T-cell (primary cell): ENCODE measurements at regions not wholly inside any gene's neighbourhood (a gene's known extent, or its start where the extent isn't known, plus 50 kb on each side); places are given as distances from the start of the nearest gene placed in this dataset.

Source experiments
- ATAC-seq, 4 experiments: fragments of 200-7000 bp in 3 of 4; fragments of 150-1000 bp in 1 of 4; cut with Tn5 transposase; replicated peaks in 1 of 4; 1 replicate in 3 of 4; 2 replicates in 1 of 4; pipeline ENCODE4 v1.10.0; 2021; ENCODE audit warnings: moderate library complexity in 3 of 4, mild to moderate bottlenecking in 2 of 4, moderate number of reproducible peaks in 1 of 4
- CTCF ChIA-PET, 2 donors: fragments of 300-600 bp; sonication (Branson Sonifier 250); formaldehyde crosslinking; loops; one replicate each; lab custom pipeline; 2022; ENCODE audit warnings: antibody characterized with exemption in 2 of 2; lab: Charles Lee
- POLR2A ChIA-PET, 2 donors: fragments of 300-600 bp; sonication (Branson Sonifier 250); formaldehyde crosslinking; loops; one replicate each; lab custom pipeline; 2022; ENCODE audit warnings: antibody characterized with exemption in 2 of 2; lab: Charles Lee
- DNase-seq, 35 experiments: peaks; one replicate each; pipeline versions ENCODE4 v3.0.0 to v3.0.0-alpha.2; 2013 to 2023
- H3K27ac ChIP-seq: one replicate; pipeline ENCODE4 v1.5.1; 2013; ENCODE audit warnings: low read length
- H3K27me3 ChIP-seq, 2 experiments: replicated peaks in 1 of 2; 1 replicate in 1 of 2; 2 replicates in 1 of 2; pipeline versions ENCODE4 v1.6.1 to v1.7.0; 2013; ENCODE audit warnings: low read length in 1 of 2, mixed read lengths in 1 of 2; ENCODE audit not compliant: control insufficient read depth in 2 of 2, insufficient read depth in 2 of 2; ENCODE audit errors: extremely low read depth in 1 of 2
- H3K36me3 ChIP-seq, 2 donors: 1 replicate in 1 of 2; 2 replicates in 1 of 2; pipeline versions ENCODE4 v1.6.1 to v1.7.0; 2013; ENCODE audit warnings: low read length in 1 of 2; ENCODE audit not compliant: control insufficient read depth in 2 of 2, insufficient read depth in 1 of 2; ENCODE audit errors: extremely low read depth in 1 of 2
- H3K4me1 ChIP-seq, 2 experiments: 1 replicate in 1 of 2; 2 replicates in 1 of 2; pipeline versions ENCODE4 v1.6.1 to v1.7.0; 2013; ENCODE audit warnings: low read length in 2 of 2, mixed read lengths in 1 of 2; ENCODE audit not compliant: insufficient read depth in 2 of 2, control insufficient read depth in 1 of 2; ENCODE audit errors: extremely low read depth in 1 of 2
- H3K4me3 ChIP-seq, 2 donors: 1 replicate in 1 of 2; 2 replicates in 1 of 2; pipeline versions ENCODE4 v1.5.1 to v1.7.0; 2013; ENCODE audit warnings: mild to moderate bottlenecking in 2 of 2, low read length in 1 of 2, moderate library complexity in 1 of 2; ENCODE audit not compliant: control insufficient read depth in 1 of 2; ENCODE audit errors: extremely low read depth in 1 of 2
- H3K9me3 ChIP-seq: 2 replicates; pipeline ENCODE4 v1.7.0; 2013
- H3K27ac Mint-ChIP-seq, 2 donors: one replicate each; pipeline ENCODE4 v1.8.0; 2020 to 2021; ENCODE audit warnings: mild to moderate bottlenecking in 2 of 2, mixed read lengths in 2 of 2
- H3K27me3 Mint-ChIP-seq, 2 donors: one replicate each; pipeline ENCODE4 v1.8.0; 2021 to 2022; ENCODE audit warnings: mixed read lengths in 2 of 2
- H3K36me3 Mint-ChIP-seq: one replicate; pipeline ENCODE4 v1.8.0; 2021; ENCODE audit warnings: mixed read lengths
- H3K4me1 Mint-ChIP-seq, 3 donors: one replicate each; pipeline ENCODE4 v1.8.0; 2020 to 2022; ENCODE audit warnings: mixed read lengths in 3 of 3, mild to moderate bottlenecking in 1 of 3
- H3K4me3 Mint-ChIP-seq, 3 donors: one replicate each; pipeline ENCODE4 v1.8.0; 2020 to 2022; ENCODE audit warnings: mild to moderate bottlenecking in 3 of 3, mixed read lengths in 3 of 3, moderate library complexity in 3 of 3
- H3K9me3 Mint-ChIP-seq, 3 donors: one replicate each; pipeline ENCODE4 v1.8.0; 2020 to 2022; ENCODE audit warnings: mixed read lengths in 3 of 3
- WGBS: methylation state at CpG from one replicate; pipeline ENCODE4 v1.1.5; 2013; ENCODE audit warnings: missing lambda C conversion rate; ENCODE audit not compliant: insufficient coverage; 5-methylcytosine and 5-hydroxymethylcytosine counted together

- H3K27me3 Mint-ChIP-seq: peaks cover 17 to 18% of the 10 kb centered on the region in 2 donors
- no peak overlapping the region for H3K27ac Mint-ChIP-seq
- WGBS: 86% methylated on average over 2 of the region's 2 CpGs
- ChIA-PET POLR2A (no interaction called here), CTCF (no interaction called here)
- Histone ChIP-seq H3K9me3 (no peaks in the 10 kb centered on the region), H3K4me3 (no peak overlapping the region), H3K27ac (no peak overlapping the region), H3K27me3 (peaks cover 0 to 3% of the 10 kb centered on the region in 2 experiments), H3K4me1 (no peaks in the 10 kb centered on the region), H3K36me3 (no peaks in the 10 kb centered on the region)
- no peaks in the 10 kb centered on the region for H3K4me1 Mint-ChIP-seq
- DNase-seq (no peak), ATAC-seq (no peak)
- H3K36me3 Mint-ChIP-seq: no peaks in the 10 kb centered on the region
- H3K4me3 Mint-ChIP-seq: no peak overlapping the region
- no peaks in the 10 kb centered on the region for H3K9me3 Mint-ChIP-seq
These were observed 209.4 kb downstream of the SP3 start for GRCh38 chr2:173755798-173756197.

GRCh38 chr2:173759959-173760358 lies 205.2 kb downstream of the SP3 start:
- POLR2A ChIA-PET: no interaction called here
- no peaks in the 10 kb centered on the region for H3K36me3 Mint-ChIP-seq
- H3K9me3 ChIP-seq: no peaks in the 10 kb centered on the region
- H3K4me3 ChIP-seq: no peak overlapping the region
- no peaks in the 10 kb centered on the region for H3K4me1 Mint-ChIP-seq
- peaks cover 0 to 9% of the 10 kb centered on the region in 2 experiments for H3K27me3 ChIP-seq
- no peaks in the 10 kb centered on the region for H3K4me1 ChIP-seq
- CTCF ChIA-PET: no interaction called here
- H3K27me3 Mint-ChIP-seq: peaks cover 10 to 20% of the 10 kb centered on the region in 2 donors
- ATAC-seq (no peak), DNase-seq (no peak)
- no peaks in the 10 kb centered on the region for H3K36me3 ChIP-seq
- H3K27ac Mint-ChIP-seq: no peak overlapping the region
- 87% methylated on average over 5 of the region's 6 CpGs for WGBS
- H3K9me3 Mint-ChIP-seq: no peaks in the 10 kb centered on the region
- no peak overlapping the region for H3K27ac ChIP-seq
- no peak overlapping the region for H3K4me3 Mint-ChIP-seq

GRCh38 chr2:173760553-173760952 lies 204.6 kb downstream of the SP3 start:
- WGBS: no CpG with 5 or more reads among the region's 3 CpGs
- Histone ChIP-seq H3K36me3 (no peaks in the 10 kb centered on the region), H3K4me1 (no peaks in the 10 kb centered on the region), H3K4me3 (no peak overlapping the region), H3K27me3 (peaks cover 0 to 10% of the 10 kb centered on the region in 2 experiments), H3K27ac (no peak overlapping the region), H3K9me3 (no peaks in the 10 kb centered on the region)
- no peak overlapping the region for H3K4me3 Mint-ChIP-seq
- DNase-seq (no peak), ATAC-seq (no peak)
- no peaks in the 10 kb centered on the region for H3K9me3 Mint-ChIP-seq
- no peak overlapping the region for H3K27ac Mint-ChIP-seq
- no peaks in the 10 kb centered on the region for H3K4me1 Mint-ChIP-seq
- no peaks in the 10 kb centered on the region for H3K36me3 Mint-ChIP-seq
- peaks cover 8 to 19% of the 10 kb centered on the region in 2 donors for H3K27me3 Mint-ChIP-seq
- CTCF ChIA-PET: no interaction called here
- POLR2A ChIA-PET: no interaction called here

GRCh38 chr2:173761603-173762119 lies 203.5 kb downstream of the SP3 start:
- H3K36me3 ChIP-seq: no peaks in the 10 kb centered on the region
- H3K4me1 ChIP-seq: no peaks in the 10 kb centered on the region
- H3K9me3 Mint-ChIP-seq: no peaks in the 10 kb centered on the region
- H3K27me3 Mint-ChIP-seq: peaks cover 10 to 17% of the 10 kb centered on the region in 2 donors
- WGBS: no CpG with 5 or more reads among the region's 8 CpGs
- H3K4me3 ChIP-seq: no peak overlapping the region
- no peaks in the 10 kb centered on the region for H3K36me3 Mint-ChIP-seq
- no peaks in the 10 kb centered on the region for H3K9me3 ChIP-seq
- no peak overlapping the region for H3K27ac Mint-ChIP-seq
- DNase-seq (no peak), ATAC-seq (no peak)
- ChIA-PET CTCF (no interaction called here), POLR2A (no interaction called here)
- peaks cover 0 to 13% of the 10 kb centered on the region in 2 experiments for H3K27me3 ChIP-seq
- no peak overlapping the region for H3K4me3 Mint-ChIP-seq
- H3K4me1 Mint-ChIP-seq: no peaks in the 10 kb centered on the region
- H3K27ac ChIP-seq: no peak overlapping the region

- ChIA-PET CTCF (interaction anchor here in 1 of 2 donors (0.7 kb wide), 1 partner anchor 215 kb away, joined by 7 read pairs; no protein-coding TSS in a partner anchor), POLR2A (no interaction called here)
- H3K9me3 ChIP-seq: no peaks in the 10 kb centered on the region
- no peak for DNase-seq
- no peak for ATAC-seq
- no peaks in the 10 kb centered on the region for H3K36me3 ChIP-seq
- peaks cover 0 to 13% of the 10 kb centered on the region in 2 experiments for H3K27me3 ChIP-seq
- no peak overlapping the region for H3K27ac ChIP-seq
- Mint-ChIP-seq H3K9me3 (no peaks in the 10 kb centered on the region), H3K27me3 (peaks cover 12 to 21% of the 10 kb centered on the region in 2 donors), H3K36me3 (no peaks in the 10 kb centered on the region), H3K27ac (no peak overlapping the region), H3K4me3 (no peak overlapping the region), H3K4me1 (no peaks in the 10 kb centered on the region)
- H3K4me1 ChIP-seq: no peaks in the 10 kb centered on the region
- no peak overlapping the region for H3K4me3 ChIP-seq
- no CpG with 5 or more reads among the region's 2 CpGs for WGBS
These were observed 203.0 kb downstream of the SP3 start for GRCh38 chr2:173762221-173762620.

GRCh38 chr2:173762864-173763263 lies 202.3 kb downstream of the SP3 start:
- CTCF ChIA-PET: no interaction called here
- H3K27me3 ChIP-seq: peaks cover 0 to 13% of the 10 kb centered on the region in 2 experiments
- POLR2A ChIA-PET: no interaction called here
- no peak overlapping the region for H3K4me3 ChIP-seq
- Mint-ChIP-seq H3K27me3 (peaks cover 7 to 21% of the 10 kb centered on the region in 2 donors), H3K4me1 (no peaks in the 10 kb centered on the region), H3K27ac (no peak overlapping the region), H3K4me3 (no peak overlapping the region), H3K36me3 (no peaks in the 10 kb centered on the region), H3K9me3 (no peaks in the 10 kb centered on the region)
- no peak for DNase-seq
- no peak overlapping the region for H3K27ac ChIP-seq
- no CpG with 5 or more reads among the region's 2 CpGs for WGBS
- ATAC-seq: no peak
- H3K9me3 ChIP-seq: no peaks in the 10 kb centered on the region
- no peaks in the 10 kb centered on the region for H3K36me3 ChIP-seq
- H3K4me1 ChIP-seq: no peaks in the 10 kb centered on the region

GRCh38 chr2:173763641-173764040 lies 201.5 kb downstream of the SP3 start:
- H3K27ac Mint-ChIP-seq: no peak overlapping the region
- no peak overlapping the region for H3K27ac ChIP-seq
- peaks cover 7 to 21% of the 10 kb centered on the region in 2 donors for H3K27me3 Mint-ChIP-seq
- H3K9me3 Mint-ChIP-seq: no peaks in the 10 kb centered on the region
- H3K4me1 Mint-ChIP-seq: no peaks in the 10 kb centered on the region
- DNase-seq (no peak), ATAC-seq (no peak)
- H3K4me1 ChIP-seq: no peaks in the 10 kb centered on the region
- POLR2A ChIA-PET: no interaction called here
- H3K36me3 ChIP-seq: no peaks in the 10 kb centered on the region
- H3K9me3 ChIP-seq: no peaks in the 10 kb centered on the region
- no peaks in the 10 kb centered on the region for H3K36me3 Mint-ChIP-seq
- no peak overlapping the region for H3K4me3 ChIP-seq
- peaks cover 0 to 13% of the 10 kb centered on the region in 2 experiments for H3K27me3 ChIP-seq
- H3K4me3 Mint-ChIP-seq: no peak overlapping the region
- CTCF ChIA-PET: no interaction called here
- whole genome bisulfite sequencing: no CpG with 5 or more reads among the region's 1 CpG
